Stomach (tissue), 8 donors: ENCODE measurements at regions not wholly inside any gene's neighbourhood (a gene's known extent, or its start where the extent isn't known, plus 50 kb on each side); places are given as distances from the start of the nearest gene placed in this dataset.

Experiments used
- DNase-seq, 2 donors: peaks; one replicate each; pipeline versions ENCODE4 v3.0.0 to v3.0.0-alpha.2; 2013 to 2019
- H3K27ac ChIP-seq, 5 donors: fragments of 200-600 bp in 4 of 5; sonication (generic) in 4 of 5; one replicate each; pipeline ENCODE4 v1.5.1; 2013 to 2019; ENCODE audit warnings: mild to moderate bottlenecking in 1 of 5, moderate library complexity in 1 of 5
- H3K27me3 ChIP-seq, 3 donors: fragments of 200-600 bp; sonication (generic); one replicate each; pipeline ENCODE4 v1.5.1; 2017 to 2019; ENCODE audit warnings: mixed run types in 1 of 3
- H3K36me3 ChIP-seq, 4 donors: fragments of 200-600 bp; sonication (generic); 1 replicate in 3 of 4; 2 replicates in 1 of 4; pipeline ENCODE4 v1.5.1; 2016 to 2019
- H3K4me1 ChIP-seq, 4 donors: fragments of 200-600 bp; sonication (generic); one replicate each; pipeline ENCODE4 v1.5.1; 2016 to 2019
- H3K4me3 ChIP-seq, 4 donors: fragments of 200-600 bp; sonication (generic) in 3 of 4; one replicate each; pipeline ENCODE4 v1.5.1; 2016 to 2019; ENCODE audit warnings: mild to moderate bottlenecking in 1 of 4
- H3K9me3 ChIP-seq, 4 donors: fragments of 200-600 bp; sonication (generic); one replicate each; pipeline ENCODE4 v1.5.1; 2016 to 2019
- CTCF ChIP-seq, 7 experiments: fragments of 450-650 bp in 4 of 7; fragments of 200-600 bp in 3 of 7; sonication (generic) in 3 of 7; IDR thresholded peaks; one replicate each; pipeline ENCODE4 v1.5.1; 2016 to 2019; ENCODE audit warnings: antibody characterized with exemption in 7 of 7, control low read depth in 2 of 7, mild to moderate bottlenecking in 1 of 7
- EP300 ChIP-seq: sonication (generic); formaldehyde crosslinking; IDR thresholded peaks from one replicate; pipeline ENCODE4 v1.6.1; 2017; ENCODE audit warnings: antibody characterized with exemption
- POLR2A ChIP-seq, 4 donors: fragments of 450-650 bp; IDR thresholded peaks; one replicate each; pipeline ENCODE4 v1.6.1; 2016; ENCODE audit warnings: antibody characterized with exemption in 4 of 4, control low read depth in 2 of 4, mild to moderate bottlenecking in 1 of 4, moderate library complexity in 1 of 4
- POLR2AphosphoS5 ChIP-seq, 3 donors: sonication (generic); formaldehyde crosslinking; IDR thresholded peaks; one replicate each; pipeline ENCODE4 v1.6.1; 2016; ENCODE audit warnings: antibody characterized with exemption in 3 of 3
- WGBS, 5 donors: extraction: QIAGEN DNeasy Blood & Tissue Kit in 3 of 5; methylation state at CpG; one replicate each; pipeline versions ENCODE4 v1.1.5 to v1.1.7; 2013 to 2018; 5-methylcytosine and 5-hydroxymethylcytosine counted together
- intact Hi-C: fragments of 100-400 bp; cut with DNase I; formaldehyde crosslinking; loops from one replicate; pipeline ENCODE4 v1.15.1; 2023; ENCODE audit warnings: low total_unique reads
- donor health status: healthy with polysubstance abuse.
- donor health status: Bipolar disorder and iron deficiency.
- donor health status: healthy.

GRCh38 chr3:182138393-182138792 lies 426.7 kb downstream of the SOX2 start:
- peaks cover 0 to 8% (median 2%) of the 10 kb centered on the region in 4 donors for H3K4me1 ChIP-seq
- H3K4me3 ChIP-seq: no peak overlapping the region
- WGBS, 5 donors: 55 to 68% (median 66%) methylated on average over 1 of the region's 1 CpG
- H3K36me3 ChIP-seq: no peaks in the 10 kb centered on the region
- no peaks in the 10 kb centered on the region for H3K9me3 ChIP-seq
- TF ChIP-seq CTCF (IDR thresholded peaks at IDR 0.05): no peak
- TF ChIP-seq EP300: no peak
- TF ChIP-seq POLR2AphosphoS5 (IDR thresholded peaks at IDR 0.05): no peak
- TF ChIP-seq POLR2A (IDR thresholded peaks at IDR 0.05): no peak
- no peaks in the 10 kb centered on the region for H3K27me3 ChIP-seq
- DNase-seq: no peak
- no peak overlapping the region for H3K27ac ChIP-seq
- intact Hi-C loops: no loop called here

GRCh38 chr3:182139627-182140357 lies 428.1 kb downstream of the SOX2 start:
- no peak for TF ChIP-seq EP300
- no peak for TF ChIP-seq POLR2A (IDR thresholded peaks at IDR 0.05)
- no peak for TF ChIP-seq CTCF (IDR thresholded peaks at IDR 0.05)
- TF ChIP-seq POLR2AphosphoS5 (IDR thresholded peaks at IDR 0.05): no peak
- intact Hi-C loops: no loop called here
- H3K27ac ChIP-seq: no peak overlapping the region
- WGBS, 5 donors: 66 to 85% (median 75%) methylated on average over 7 of the region's 7 CpGs
- H3K27me3 ChIP-seq: no peaks in the 10 kb centered on the region
- H3K9me3 ChIP-seq: no peaks in the 10 kb centered on the region
- no peak for DNase-seq
- H3K4me3 ChIP-seq: no peak overlapping the region
- no peaks in the 10 kb centered on the region for H3K36me3 ChIP-seq
- H3K4me1 ChIP-seq: peaks cover 0 to 8% (median 2%) of the 10 kb centered on the region in 4 donors

GRCh38 chr3:182142928-182143327 lies 431.2 kb downstream of the SOX2 start:
- intact Hi-C loops: no loop called here
- TF ChIP-seq POLR2A (IDR thresholded peaks at IDR 0.05) (no peak), EP300 (no peak), CTCF (IDR thresholded peaks at IDR 0.05) (no peak), POLR2AphosphoS5 (IDR thresholded peaks at IDR 0.05) (no peak)
- Histone ChIP-seq H3K9me3 (no peaks in the 10 kb centered on the region), H3K27me3 (no peaks in the 10 kb centered on the region), H3K4me1 (no peaks in the 10 kb centered on the region), H3K4me3 (no peak overlapping the region), H3K27ac (no peak overlapping the region), H3K36me3 (no peaks in the 10 kb centered on the region)
- DNase-seq: no peak
- WGBS, 5 donors: 25 to 60% (median 43%) methylated on average over 2 of the region's 2 CpGs

GRCh38 chr3:182143903-182144302 lies 432.2 kb downstream of the SOX2 start:
- H3K36me3 ChIP-seq: no peaks in the 10 kb centered on the region
- no peak for TF ChIP-seq POLR2A (IDR thresholded peaks at IDR 0.05)
- TF ChIP-seq CTCF (IDR thresholded peaks at IDR 0.05): no peak
- TF ChIP-seq POLR2AphosphoS5 (IDR thresholded peaks at IDR 0.05): no peak
- TF ChIP-seq EP300: no peak
- no peaks in the 10 kb centered on the region for H3K27me3 ChIP-seq
- H3K9me3 ChIP-seq: no peaks in the 10 kb centered on the region
- H3K4me1 ChIP-seq: no peaks in the 10 kb centered on the region
- no peak for DNase-seq
- H3K27ac ChIP-seq: no peak overlapping the region
- 66 to 83% (median 82%) methylated on average over 2 of the region's 2 CpGs for WGBS, 5 donors
- H3K4me3 ChIP-seq: no peak overlapping the region
- intact Hi-C loops: no loop called here
